Stimulated activated CD4-positive, alpha-beta T cell treated with anti-CD3 and anti-CD28 coated beads, Interleukin-4, amount 100 ng/mL, for 48 hours (primary cell): ENCODE measurements at regions not wholly inside any gene's neighbourhood (a gene's known extent, or its start where the extent isn't known, plus 50 kb on each side); places are given as distances from the start of the nearest gene placed in this dataset.
"Not testable (repeated sequence)": the region's sequence is repeated elsewhere in the genome, so short reads cannot be mapped to it uniquely, and the experiment has no call there.

Experiments used
- DNase-seq, 2 donors: peaks; one replicate each; pipeline ENCODE4 v3.0.0-alpha.2; 2020; ENCODE audit warnings: low read depth in 2 of 2

DNA sequence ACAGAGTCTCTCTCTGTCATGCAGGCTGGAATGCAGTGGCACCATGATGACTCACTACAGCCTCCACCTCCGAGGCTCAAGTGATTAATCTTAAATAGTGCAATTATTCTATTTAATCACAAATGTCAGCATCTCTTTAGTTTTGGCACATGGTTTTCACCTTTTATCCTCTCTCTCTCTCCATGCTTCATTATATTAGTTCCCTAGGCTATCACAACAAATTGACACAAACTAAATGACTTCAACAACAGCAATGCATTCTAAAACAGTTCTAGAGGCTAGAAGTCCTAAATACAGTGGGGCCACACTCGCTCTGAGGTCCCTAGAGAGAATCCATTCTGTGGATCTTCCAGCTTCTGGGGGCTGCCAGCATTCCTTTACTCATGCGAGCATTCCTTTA, 178.2 kb upstream of the ZNG1F start:
- DNase-seq = not testable (repeated sequence)

GRCh38 chr9:41361790-41362189, 172.7 kb upstream of the ZNG1F start:
- not testable (repeated sequence) for DNase-seq

DNA sequence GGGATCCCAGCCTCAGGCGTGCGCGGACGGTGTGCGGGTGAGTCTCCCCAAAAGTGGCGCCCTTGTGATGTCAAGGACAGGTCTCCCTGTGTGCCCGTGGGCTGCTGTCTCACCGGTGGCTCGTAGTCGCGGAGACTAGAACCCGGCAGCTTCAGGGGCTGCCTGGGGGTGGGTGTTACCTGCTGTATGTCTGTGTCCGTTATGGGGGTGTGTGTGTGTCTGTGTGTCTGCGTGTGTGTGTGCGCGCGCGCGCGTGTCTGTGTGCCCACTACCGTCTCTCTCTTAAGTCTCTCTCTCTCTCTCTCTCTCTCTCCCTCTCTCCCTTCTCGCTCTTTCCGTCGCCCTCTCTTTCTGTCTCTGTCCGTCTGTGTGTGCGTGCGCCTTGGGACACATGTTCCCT, 170.0 kb upstream of the ZNG1F start:
- DNase-seq = not testable (repeated sequence)

GRCh38 chr9:41358682-41359081, 169.6 kb upstream of the ZNG1F start:
- peak; percentile 72 to 80 for DNase-seq

GRCh38 chr9:41357918-41358404, 168.8 kb upstream of the ZNG1F start:
- DNase-seq = not testable (repeated sequence)

GRCh38 chr9:41357350-41357748, 168.2 kb upstream of the ZNG1F start:
- not testable (repeated sequence) for DNase-seq

GRCh38 chr9:41356588-41357349, 167.7 kb upstream of the ZNG1F start:
- DNase-seq = peak; percentile 77 to 84

GRCh38 chr9:41355712-41356450, 166.8 kb upstream of the ZNG1F start:
- not testable (repeated sequence) for DNase-seq

DNA sequence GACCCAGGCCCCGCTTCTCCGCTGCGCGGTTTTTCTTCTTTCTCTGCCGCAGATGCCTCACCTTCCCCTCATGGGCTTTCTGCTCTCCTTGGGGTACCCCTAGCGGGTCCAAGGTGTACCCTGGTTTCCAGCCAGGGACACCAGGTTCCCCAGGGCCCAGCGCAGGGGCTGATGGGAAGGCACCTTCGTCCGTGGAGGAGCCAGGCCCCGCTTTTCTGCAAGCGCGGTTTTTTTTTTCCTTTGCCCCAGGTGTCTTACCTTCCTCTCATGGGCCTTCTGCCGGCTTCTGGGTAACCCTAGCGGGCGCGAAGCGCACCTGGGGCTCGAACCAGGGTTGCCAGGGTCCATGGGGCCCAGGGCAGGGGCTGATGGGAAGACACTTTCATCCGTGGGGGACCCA, 165.9 kb upstream of the ZNG1F start:
- DNase-seq = not testable (repeated sequence)

- DNase-seq = not testable (repeated sequence)
These were observed 165.2 kb upstream of the ZNG1F start for GRCh38 chr9:41354060-41354934.

DNA sequence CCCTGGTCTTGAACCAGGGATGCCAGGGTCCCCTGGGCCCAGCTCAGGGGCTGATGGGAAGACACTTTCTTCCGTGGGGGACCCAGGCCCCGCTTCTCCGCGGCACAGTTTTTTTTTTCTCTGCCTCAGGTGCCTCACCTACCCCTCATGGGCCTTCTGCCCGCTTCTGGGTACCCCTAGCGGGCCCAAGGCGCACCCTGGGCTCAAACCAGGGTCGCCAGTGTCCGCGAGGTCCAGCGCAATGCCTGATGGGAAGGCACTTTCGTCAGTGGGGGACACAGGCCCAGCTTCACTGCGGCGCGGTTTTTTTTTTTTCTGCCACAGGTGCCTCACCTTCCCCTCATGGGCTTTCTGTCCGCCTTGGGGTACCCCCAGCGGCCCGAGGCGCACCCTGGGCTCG, 163.9 kb upstream of the ZNG1F start:
- not testable (repeated sequence) for DNase-seq

GRCh38 chr9:41352390-41352789, 163.3 kb upstream of the ZNG1F start:
- not testable (repeated sequence) for DNase-seq

DNA sequence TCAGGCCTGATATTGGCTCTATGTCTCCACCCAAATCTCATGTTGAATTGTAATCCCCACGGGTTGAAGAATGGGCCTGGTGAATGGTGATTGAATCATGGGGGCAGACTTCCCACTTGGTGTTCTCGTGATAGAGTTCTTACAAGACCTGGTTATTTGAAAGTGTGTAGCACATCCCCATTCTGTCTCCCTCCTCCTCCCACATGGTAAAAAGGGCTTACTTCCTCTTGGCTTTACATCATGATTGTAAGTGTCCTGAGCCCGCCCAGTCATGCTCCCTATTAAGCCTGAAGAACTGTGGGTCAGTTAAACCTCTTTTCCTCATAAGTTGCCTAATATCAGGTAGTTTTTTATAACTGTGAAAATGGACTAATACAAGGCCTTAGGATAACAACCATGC, 158.8 kb upstream of the ZNG1F start:
- DNase-seq = not testable (repeated sequence)

GRCh38 chr9:41332562-41332961, 143.4 kb upstream of the ZNG1F start:
- not testable (repeated sequence) for DNase-seq

DNA sequence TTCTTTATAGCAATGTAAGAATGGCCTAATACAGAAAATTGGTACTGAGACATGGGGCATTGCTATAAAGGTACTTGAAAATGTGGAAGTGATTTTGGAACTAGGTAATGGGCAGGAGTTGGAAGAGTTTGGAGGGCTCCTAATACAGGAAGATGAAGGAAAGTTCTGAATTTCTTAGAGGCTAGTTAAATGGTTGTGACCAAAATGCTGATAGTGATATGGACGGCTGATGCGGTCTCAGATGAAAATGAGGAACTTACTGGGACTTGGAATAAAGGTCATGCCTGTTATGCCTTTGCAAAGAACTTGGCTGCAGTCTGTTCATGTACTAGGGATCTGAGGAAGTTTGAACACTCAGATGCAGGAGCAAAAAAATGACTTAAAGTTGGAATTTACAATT, 132.2 kb upstream of the ZNG1F start:
- DNase-seq = not testable (repeated sequence)

GRCh38 chr9:41308953-41309352, 119.8 kb upstream of the ZNG1F start:
- not testable (repeated sequence) for DNase-seq

- not testable (repeated sequence) for DNase-seq
These were observed 96.6 kb upstream of the ZNG1F start for GRCh38 chr9:41285744-41286143.

DNA sequence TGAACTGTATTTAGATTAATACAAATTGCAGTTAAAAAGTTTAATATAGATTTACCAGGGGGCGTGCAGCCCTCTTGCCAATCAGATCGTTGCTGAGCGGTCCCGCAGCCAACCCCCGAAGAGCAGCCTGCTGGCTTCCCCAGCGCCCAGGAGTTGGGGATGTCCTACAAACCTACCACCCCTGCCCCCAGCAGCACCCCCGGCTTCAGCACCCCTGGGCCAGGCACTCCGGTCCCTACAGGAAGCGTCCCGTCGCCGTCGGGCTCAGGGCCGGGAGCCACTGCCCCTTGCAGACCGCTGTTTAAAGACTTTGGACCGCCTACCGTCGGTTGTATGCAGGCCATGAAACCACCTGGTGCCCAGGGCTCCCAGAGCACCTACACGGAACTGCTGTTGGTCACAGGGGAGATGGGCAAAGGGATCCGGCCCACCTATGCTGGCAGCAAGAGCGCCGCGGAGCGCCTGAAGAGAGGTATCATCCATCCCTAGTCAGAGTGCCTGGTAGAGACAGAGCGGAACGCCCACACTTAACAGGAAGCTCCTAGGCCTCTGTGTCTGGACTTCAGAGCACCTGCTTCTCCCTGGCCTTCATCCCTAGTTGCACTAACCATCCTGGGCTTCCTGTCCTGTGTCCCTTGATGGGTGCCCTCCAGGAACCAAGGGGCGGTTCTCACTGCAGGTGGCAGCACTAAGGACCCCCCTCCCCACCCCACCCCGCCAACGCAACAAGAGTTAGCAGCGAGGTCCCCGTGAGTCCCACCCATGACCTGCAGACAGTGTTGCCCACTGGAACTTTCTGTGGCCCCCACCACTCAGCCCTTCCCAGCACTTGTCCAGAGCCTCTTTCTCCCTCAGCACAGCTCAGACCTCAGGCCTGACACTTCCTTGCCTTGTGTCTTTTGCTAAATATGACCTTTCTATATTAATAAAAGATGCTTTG, 91.5 kb upstream of the ZNG1F start:
- DNase-seq = not testable (repeated sequence)

DNA sequence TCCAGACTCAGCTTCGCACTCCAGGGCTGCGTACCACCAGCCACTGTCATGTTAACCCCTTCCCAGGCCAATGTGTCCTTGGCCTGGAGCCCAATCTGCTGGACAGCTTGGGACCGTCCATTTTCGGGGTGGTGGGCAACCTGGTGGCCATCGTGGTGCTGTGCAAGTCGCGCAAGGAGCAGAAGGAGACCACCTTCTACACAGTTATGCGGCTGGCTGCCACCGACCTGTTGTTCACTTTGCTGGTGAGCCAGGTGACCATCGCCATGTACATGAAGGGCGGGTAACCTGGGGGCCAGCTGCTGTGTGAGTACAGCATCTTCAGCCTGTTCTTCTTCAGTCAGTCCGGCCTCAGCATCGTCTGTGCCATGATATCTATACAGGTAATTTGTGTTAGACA, 90.3 kb upstream of the ZNG1F start:
- DNase-seq = not testable (repeated sequence)

- not testable (repeated sequence) for DNase-seq
These were observed 89.9 kb upstream of the ZNG1F start for GRCh38 chr9:41279033-41279432.
